GM12874 (cell line): ENCODE measurements at regions not wholly inside any gene's neighbourhood (a gene's known extent, or its start where the extent isn't known, plus 50 kb on each side); places are given as distances from the start of the nearest gene placed in this dataset.

Experiments
- CTCF ChIP-seq: IDR thresholded peaks from 2 replicates; pipeline ENCODE4 v1.5.1; 2011; ENCODE audit warnings: low read depth, mild to moderate bottlenecking, control low read depth, low read length, moderate library complexity; ENCODE audit not compliant: insufficient read depth

GRCh38 chr9:2359891-2360471, 261.6 kb upstream of the VLDLR start:
- no peak for TF ChIP-seq CTCF

GRCh38 chr9:2362150-2362549, 259.4 kb upstream of the VLDLR start:
- TF ChIP-seq CTCF: no peak

GRCh38 chr9:2363138-2363745, 258.3 kb upstream of the VLDLR start:
- no peak for TF ChIP-seq CTCF

GRCh38 chr9:2363781-2364180, 257.8 kb upstream of the VLDLR start:
- TF ChIP-seq CTCF: no peak

- no peak for TF ChIP-seq CTCF
Measured at GRCh38 chr9:2367970-2368369, 253.6 kb upstream of the VLDLR start.

- no peak for TF ChIP-seq CTCF
Measured at GRCh38 chr9:2373648-2374047, 247.9 kb upstream of the VLDLR start.

- no peak for TF ChIP-seq CTCF
Measured at GRCh38 chr9:2375114-2375513, 246.5 kb upstream of the VLDLR start.
